Anterior cingulate cortex (tissue), 58 donors: ENCODE measurements at regions not wholly inside any gene's neighbourhood (a gene's known extent, or its start where the extent isn't known, plus 50 kb on each side); places are given as distances from the start of the nearest gene placed in this dataset.
"Not testable (repeated sequence)": the region's sequence is repeated elsewhere in the genome, so short reads cannot be mapped to it uniquely, and the experiment has no call there.

Experiments
- DNase-seq, 58 donors: peaks; one replicate each; lab custom pipeline; 2025; lab: John Stamatoyannopoulos, UW

GRCh38 chr7:68384581-68384980 lies 1213.7 kb upstream of the AUTS2 start:
- no peak for DNase-seq

GRCh38 chr7:68393051-68393450 lies 1205.2 kb upstream of the AUTS2 start:
- DNase-seq, result no peak

- DNase-seq, result no peak
Measured at GRCh38 chr7:68394131-68394530, 1204.1 kb upstream of the AUTS2 start.

- DNase-seq, result no peak
Measured at GRCh38 chr7:68399991-68400590, 1198.2 kb upstream of the AUTS2 start.

GRCh38 chr7:68400783-68401182 lies 1197.5 kb upstream of the AUTS2 start:
- DNase-seq, result no peak

GRCh38 chr7:68401313-68401712 lies 1197.0 kb upstream of the AUTS2 start:
- no peak for DNase-seq

GRCh38 chr7:68406480-68406879 lies 1191.8 kb upstream of the AUTS2 start:
- DNase-seq, result no peak

- DNase-seq, result no peak
Measured at GRCh38 chr7:68407460-68407859, 1190.8 kb upstream of the AUTS2 start.

- no peak for DNase-seq
Measured at GRCh38 chr7:68408873-68409272, 1189.4 kb upstream of the AUTS2 start.

GRCh38 chr7:68409851-68410250 lies 1188.4 kb upstream of the AUTS2 start:
- no peak for DNase-seq

- not testable (repeated sequence) for DNase-seq
Measured at GRCh38 chr7:68410693-68411092, 1187.6 kb upstream of the AUTS2 start.

- DNase-seq, result peak in 2 of 58 donors; percentile 2 to 30
Measured at GRCh38 chr7:68411742-68412141, 1186.5 kb upstream of the AUTS2 start.

- peak in 1 of 58 donors; percentile 17 for DNase-seq
Measured at GRCh38 chr7:68414631-68415425, 1183.4 kb upstream of the AUTS2 start.

GRCh38 chr7:68417002-68417401 lies 1181.3 kb upstream of the AUTS2 start:
- DNase-seq, result no peak

- DNase-seq, result no peak
Measured at GRCh38 chr7:68417659-68418058, 1180.6 kb upstream of the AUTS2 start.

GRCh38 chr7:68420342-68421192 lies 1177.7 kb upstream of the AUTS2 start:
- DNase-seq, result peak in 55 of 58 donors; percentile 9 to 87 (median 56)

- no peak for DNase-seq
Measured at GRCh38 chr7:68421712-68422111, 1176.6 kb upstream of the AUTS2 start.

GRCh38 chr7:68422281-68422680 lies 1176.0 kb upstream of the AUTS2 start:
- no peak for DNase-seq

GRCh38 chr7:68423356-68423755 lies 1174.9 kb upstream of the AUTS2 start:
- DNase-seq, result no peak

- no peak for DNase-seq
Measured at GRCh38 chr7:68424658-68425297, 1173.5 kb upstream of the AUTS2 start.

GRCh38 chr7:68425377-68425776 lies 1172.9 kb upstream of the AUTS2 start:
- DNase-seq, result peak in 6 of 58 donors; percentile 1 to 26 (median 6)
